ENCODE measurements at regions not wholly inside any gene's neighbourhood (a gene's known extent, or its start where the extent isn't known, plus 50 kb on each side); places are given as distances from the start of the nearest gene placed in this dataset.

DNA sequence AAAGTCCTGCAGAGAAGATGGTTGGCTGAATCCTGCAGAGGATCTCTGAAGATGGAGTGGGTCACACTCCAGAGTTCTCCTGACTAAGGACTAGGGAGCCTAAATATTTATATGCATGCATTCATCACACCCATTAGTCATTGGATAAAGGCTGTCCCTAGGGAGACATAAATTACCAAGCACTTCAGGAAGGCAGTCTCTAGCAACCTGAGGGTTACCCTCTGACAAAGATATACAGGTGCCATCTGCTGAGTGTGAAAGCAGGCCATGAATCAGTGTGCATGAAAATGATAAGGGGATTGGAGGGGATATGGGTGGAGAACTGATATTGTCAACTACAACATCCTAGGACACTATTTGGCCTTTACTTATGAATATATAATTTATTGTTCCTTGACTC lies 294.8 kb upstream of the DDX18 start:
- no peaks in the 10 kb centered on the region for H3K4me1 ChIP-seq (ENCODE audit: insufficient read depth, low read length)
- no peaks in the 10 kb centered on the region for H3K36me3 ChIP-seq (ENCODE audit: insufficient read depth, low read length)
- H2AFZ ChIP-seq (ENCODE audit: low read depth, low read length), result no peak overlapping the region
- H3K4me1 Mint-ChIP-seq (ENCODE audit: low read depth, unreplicated experiment), result no peaks in the 10 kb centered on the region
- FAIRE-seq, result no peak
- H3K27ac ChIP-seq (ENCODE audit: low read depth, low read length), result no peak overlapping the region
- H4K20me1 ChIP-seq (ENCODE audit: insufficient read depth, low read length), result no peaks in the 10 kb centered on the region
- no peak overlapping the region for H3K4me3 Mint-ChIP-seq (ENCODE audit: unreplicated experiment)
- no peaks in the 10 kb centered on the region for H3K27me3 Mint-ChIP-seq (ENCODE audit: low read depth, unreplicated experiment)
- no peak overlapping the region for H3K9ac ChIP-seq (ENCODE audit: low read length)
- TF ChIP-seq, protein P1, sequence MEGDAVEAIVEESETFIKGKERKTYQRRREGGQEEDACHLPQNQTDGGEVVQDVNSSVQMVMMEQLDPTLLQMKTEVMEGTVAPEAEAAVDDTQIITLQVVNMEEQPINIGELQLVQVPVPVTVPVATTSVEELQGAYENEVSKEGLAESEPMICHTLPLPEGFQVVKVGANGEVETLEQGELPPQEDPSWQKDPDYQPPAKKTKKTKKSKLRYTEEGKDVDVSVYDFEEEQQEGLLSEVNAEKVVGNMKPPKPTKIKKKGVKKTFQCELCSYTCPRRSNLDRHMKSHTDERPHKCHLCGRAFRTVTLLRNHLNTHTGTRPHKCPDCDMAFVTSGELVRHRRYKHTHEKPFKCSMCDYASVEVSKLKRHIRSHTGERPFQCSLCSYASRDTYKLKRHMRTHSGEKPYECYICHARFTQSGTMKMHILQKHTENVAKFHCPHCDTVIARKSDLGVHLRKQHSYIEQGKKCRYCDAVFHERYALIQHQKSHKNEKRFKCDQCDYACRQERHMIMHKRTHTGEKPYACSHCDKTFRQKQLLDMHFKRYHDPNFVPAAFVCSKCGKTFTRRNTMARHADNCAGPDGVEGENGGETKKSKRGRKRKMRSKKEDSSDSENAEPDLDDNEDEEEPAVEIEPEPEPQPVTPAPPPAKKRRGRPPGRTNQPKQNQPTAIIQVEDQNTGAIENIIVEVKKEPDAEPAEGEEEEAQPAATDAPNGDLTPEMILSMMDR (IDR thresholded peaks at IDR 0.05; ENCODE audit: insufficient read depth, low read depth, low read length), result no peak
- no peak for TF ChIP-seq EZH2 (IDR thresholded peaks at IDR 0.05; ENCODE audit: insufficient read depth, low read length)
- H3K27ac Mint-ChIP-seq (ENCODE audit: unreplicated experiment), result no peak overlapping the region
- no peak for DNase-seq (ENCODE audit: low read depth)
- H3K4me3 ChIP-seq (ENCODE audit: insufficient read depth, low read depth, low read length), result no peak overlapping the region
- H3K9me3 Mint-ChIP-seq (ENCODE audit: unreplicated experiment), result no peaks in the 10 kb centered on the region
- H3K36me3 Mint-ChIP-seq (ENCODE audit: low read depth, unreplicated experiment), result no peaks in the 10 kb centered on the region
- H3K27me3 ChIP-seq (ENCODE audit: insufficient read depth, low read length), result no peaks in the 10 kb centered on the region
- H3K4me2 ChIP-seq (ENCODE audit: low read length), result no peak overlapping the region
- H3K9me3 ChIP-seq (ENCODE audit: insufficient read depth, low read depth, low read length), result peaks cover 5% of the 10 kb centered on the region
- no peaks in the 10 kb centered on the region for H3K79me2 ChIP-seq (ENCODE audit: insufficient read depth, low read length)

DNA sequence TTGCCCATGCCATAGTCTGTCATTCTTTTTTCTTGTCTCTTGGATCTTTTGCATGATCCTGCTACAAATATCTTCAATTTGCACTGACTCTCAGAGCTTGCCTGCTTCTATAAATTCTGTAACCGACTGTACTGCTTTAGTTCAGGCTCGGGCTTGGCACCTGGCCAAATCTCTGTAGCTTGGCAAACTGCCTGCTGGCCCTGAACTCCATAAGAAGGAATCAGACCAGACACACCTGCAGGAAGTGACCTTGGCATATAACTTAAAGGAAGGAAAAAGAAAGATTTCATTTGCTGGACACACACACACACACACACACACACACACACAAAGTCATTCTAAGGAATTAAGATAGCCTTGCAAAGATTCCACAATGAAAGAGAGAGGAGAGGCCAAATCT lies 291.2 kb upstream of the DDX18 start:
- H4K20me1 ChIP-seq (ENCODE audit: insufficient read depth, low read length), result no peaks in the 10 kb centered on the region
- DNase-seq (ENCODE audit: low read depth) (no peak), FAIRE-seq (no peak)
- H3K4me1 Mint-ChIP-seq (ENCODE audit: low read depth, unreplicated experiment), result no peaks in the 10 kb centered on the region
- no peaks in the 10 kb centered on the region for H3K9me3 Mint-ChIP-seq (ENCODE audit: unreplicated experiment)
- H3K4me1 ChIP-seq (ENCODE audit: insufficient read depth, low read length), result no peaks in the 10 kb centered on the region
- H3K4me2 ChIP-seq (ENCODE audit: low read length), result no peak overlapping the region
- no peak overlapping the region for H3K9ac ChIP-seq (ENCODE audit: low read length)
- H3K27me3 ChIP-seq (ENCODE audit: insufficient read depth, low read length), result no peaks in the 10 kb centered on the region
- no peak overlapping the region for H2AFZ ChIP-seq (ENCODE audit: low read depth, low read length)
- H3K4me3 Mint-ChIP-seq (ENCODE audit: unreplicated experiment), result no peak overlapping the region
- H3K27ac Mint-ChIP-seq (ENCODE audit: unreplicated experiment), result no peak overlapping the region
- H3K36me3 Mint-ChIP-seq (ENCODE audit: low read depth, unreplicated experiment), result no peaks in the 10 kb centered on the region
- H3K4me3 ChIP-seq (ENCODE audit: insufficient read depth, low read depth, low read length), result no peak overlapping the region
- no peaks in the 10 kb centered on the region for H3K36me3 ChIP-seq (ENCODE audit: insufficient read depth, low read length)
- no peaks in the 10 kb centered on the region for H3K27me3 Mint-ChIP-seq (ENCODE audit: low read depth, unreplicated experiment)
- no peaks in the 10 kb centered on the region for H3K79me2 ChIP-seq (ENCODE audit: insufficient read depth, low read length)
- TF ChIP-seq, protein P1 (IDR thresholded peaks at IDR 0.05; ENCODE audit: insufficient read depth, low read depth, low read length), result no peak
- no peak for TF ChIP-seq EZH2 (IDR thresholded peaks at IDR 0.05; ENCODE audit: insufficient read depth, low read length)
- H3K27ac ChIP-seq (ENCODE audit: low read depth, low read length), result no peak overlapping the region
- peaks cover 7% of the 10 kb centered on the region for H3K9me3 ChIP-seq (ENCODE audit: insufficient read depth, low read depth, low read length)

DNA sequence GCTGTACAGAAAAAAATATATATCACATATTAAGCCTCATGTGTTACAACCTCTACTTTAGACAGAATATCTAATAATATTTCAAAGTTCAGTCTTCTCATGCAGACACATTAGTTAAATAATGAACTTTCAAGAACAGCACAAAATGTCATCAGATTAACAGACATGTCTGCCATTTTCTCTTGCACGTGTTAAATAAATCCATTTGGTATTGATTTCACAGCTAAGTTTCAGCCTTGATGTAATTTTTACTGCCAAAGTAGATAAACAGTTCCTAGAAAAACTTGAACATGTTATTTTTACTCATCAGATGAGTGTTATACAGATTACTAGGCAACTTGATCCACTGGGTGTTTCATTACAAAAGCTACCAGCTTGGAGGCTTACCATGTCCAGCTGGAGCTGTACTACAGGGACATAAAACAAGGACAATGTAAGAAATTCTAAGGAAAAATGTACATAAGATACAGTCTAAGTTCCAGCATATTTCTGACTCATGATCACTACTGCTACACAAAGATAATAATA lies 290.7 kb upstream of the DDX18 start:
- no peaks in the 10 kb centered on the region for H3K36me3 Mint-ChIP-seq (ENCODE audit: low read depth, unreplicated experiment)
- Histone ChIP-seq H3K4me2 (ENCODE audit: low read length) (no peak overlapping the region), H3K36me3 (ENCODE audit: insufficient read depth, low read length) (no peaks in the 10 kb centered on the region), H3K4me1 (ENCODE audit: insufficient read depth, low read length) (no peaks in the 10 kb centered on the region), H3K27ac (ENCODE audit: low read depth, low read length) (no peak overlapping the region), H4K20me1 (ENCODE audit: insufficient read depth, low read length) (no peaks in the 10 kb centered on the region), H3K4me3 (ENCODE audit: insufficient read depth, low read depth, low read length) (no peak overlapping the region), H2AFZ (ENCODE audit: low read depth, low read length) (no peak overlapping the region), H3K9ac (ENCODE audit: low read length) (no peak overlapping the region), H3K79me2 (ENCODE audit: insufficient read depth, low read length) (no peaks in the 10 kb centered on the region), H3K9me3 (ENCODE audit: insufficient read depth, low read depth, low read length) (peaks cover 7% of the 10 kb centered on the region), H3K27me3 (ENCODE audit: insufficient read depth, low read length) (no peaks in the 10 kb centered on the region)
- no peaks in the 10 kb centered on the region for H3K27me3 Mint-ChIP-seq (ENCODE audit: low read depth, unreplicated experiment)
- no peaks in the 10 kb centered on the region for H3K9me3 Mint-ChIP-seq (ENCODE audit: unreplicated experiment)
- H3K4me3 Mint-ChIP-seq (ENCODE audit: unreplicated experiment), result no peak overlapping the region
- FAIRE-seq (no peak), DNase-seq (ENCODE audit: low read depth) (no peak)
- TF ChIP-seq EZH2 (IDR thresholded peaks at IDR 0.05; ENCODE audit: insufficient read depth, low read length), result no peak
- TF ChIP-seq, protein P1 (IDR thresholded peaks at IDR 0.05; ENCODE audit: insufficient read depth, low read depth, low read length), result no peak
- no peaks in the 10 kb centered on the region for H3K4me1 Mint-ChIP-seq (ENCODE audit: low read depth, unreplicated experiment)
- H3K27ac Mint-ChIP-seq (ENCODE audit: unreplicated experiment), result no peak overlapping the region
